GM12878 (cell line): ENCODE measurements at regions not wholly inside any gene's neighbourhood (a gene's known extent, or its start where the extent isn't known, plus 50 kb on each side); places are given as distances from the start of the nearest gene placed in this dataset.

Source experiments
- ATAC-seq: fragments of 200-7000 bp; cut with Tn5 transposase; 3 replicates; pipeline ENCODE4 v1.9.1; 2020; ENCODE audit warnings: mild to moderate bottlenecking, moderate library complexity
- BruUV-seq: library from RNA; stranded (reverse); fragments of 400-500 nt; replicated peaks from 2 replicates; lab custom pipeline; 2021; lab: Mats Ljungman, UMichigan
- CTCF ChIA-PET: fragments of 300-600 bp; sonication (Branson Sonifier 250); formaldehyde crosslinking; extraction: SDS; loops from one replicate; lab custom pipeline; 2021; ENCODE audit warnings: inconsistent platforms; lab: Yijun Ruan, JAX
- POLR2A ChIA-PET: fragments of 350-600 bp; formaldehyde crosslinking; extraction: SDS; loops from one replicate; lab custom pipeline; 2021; ENCODE audit warnings: inconsistent platforms; lab: Charles Lee
- RAD21 ChIA-PET: fragments of 300-600 bp; sonication (Branson Sonifier 250); formaldehyde crosslinking; loops from one replicate; lab custom pipeline; 2023; ENCODE audit warnings: antibody characterized with exemption; ENCODE audit not compliant: unreplicated experiment; lab: Charles Lee
- SMC1A ChIA-PET: fragments of 300-600 bp; sonication (Branson Sonifier 250); formaldehyde crosslinking; loops from one replicate; lab custom pipeline; 2023; ENCODE audit not compliant: unreplicated experiment, uncharacterized antibody; lab: Charles Lee
- DNase-seq: peaks from one replicate; pipeline ENCODE4 v3.0.0-alpha.2; 2011; ENCODE audit warnings: low read depth, low spot score
- FAIRE-seq: peaks from 3 replicates; lab custom pipeline; 2011; peaks lifted over from hg19 to GRCh38; lab: Jason Lieb, UNC
- H2AFZ ChIP-seq: 2 replicates; pipeline ENCODE4 v1.6.0; 2011; ENCODE audit warnings: low read depth, low read length, control low read depth; ENCODE audit not compliant: control insufficient read depth
- H3K27ac ChIP-seq: 2 replicates; pipeline ENCODE4 v1.5.1; 2011; ENCODE audit warnings: control low read depth; ENCODE audit not compliant: control insufficient read depth, insufficient read depth
- H3K27me3 ChIP-seq, 2 experiments: replicated peaks in 1 of 2; 2 replicates each; pipeline versions ENCODE4 v1.6.0 to v1.6.1; 2011; ENCODE audit warnings: low read length in 1 of 2; ENCODE audit not compliant: control insufficient read depth in 2 of 2, insufficient read depth in 2 of 2
- H3K36me3 ChIP-seq, 2 experiments: 2 replicates each; pipeline ENCODE4 v1.5.1; 2011; ENCODE audit warnings: low read length in 1 of 2; ENCODE audit not compliant: control insufficient read depth in 2 of 2, insufficient read depth in 2 of 2
- H3K4me1 ChIP-seq: 2 replicates; pipeline ENCODE4 v1.6.1; 2011; ENCODE audit warnings: mild to moderate bottlenecking, low read length, moderate library complexity, mixed read lengths; ENCODE audit not compliant: control insufficient read depth, insufficient read depth
- H3K4me2 ChIP-seq: 2 replicates; pipeline ENCODE4 v1.6.0; 2011; ENCODE audit warnings: control low read depth; ENCODE audit not compliant: control insufficient read depth, insufficient read depth
- H3K4me3 ChIP-seq: fragments of 200-600 bp; sonication (generic); 2 replicates; pipeline ENCODE4 v1.5.1; 2016
- H3K79me2 ChIP-seq: 2 replicates; pipeline ENCODE4 v1.6.0; 2011; ENCODE audit warnings: low read length; ENCODE audit not compliant: control insufficient read depth, insufficient read depth
- H3K9ac ChIP-seq: 2 replicates; pipeline ENCODE4 v1.8.0; 2011; ENCODE audit warnings: low read length, control low read depth, mixed read lengths; ENCODE audit not compliant: control insufficient read depth, insufficient read depth
- H3K9me3 ChIP-seq: replicated peaks from 3 replicates; pipeline ENCODE4 v1.5.1; 2011; ENCODE audit warnings: mild to moderate bottlenecking, low read length; ENCODE audit not compliant: control insufficient read depth, insufficient read depth
- H4K20me1 ChIP-seq: 2 replicates; pipeline ENCODE4 v1.6.0; 2011; ENCODE audit not compliant: control insufficient read depth, insufficient read depth
- CEBPB ChIP-seq, 2 experiments: fragments of 150-350 bp in 1 of 2; IDR thresholded peaks; 2 replicates each; pipeline ENCODE4 v1.6.1; 2012 to 2014; ENCODE audit warnings: low read depth in 2 of 2, low read length in 2 of 2, borderline replicate concordance in 1 of 2, inconsistent platforms in 1 of 2
- CHD1 ChIP-seq: IDR thresholded peaks from 2 replicates; pipeline ENCODE4 v1.6.1; 2012; ENCODE audit warnings: low read depth, low read length, improper control_type of control experiment
- SMARCA5 ChIP-seq: fragments of 450-650 bp; IDR thresholded peaks from 2 replicates; pipeline ENCODE4 v1.6.1; 2017; ENCODE audit warnings: mild to moderate bottlenecking
- USF2 ChIP-seq: IDR thresholded peaks from 2 replicates; pipeline ENCODE4 v1.6.1; 2011; ENCODE audit warnings: low read depth, low read length, improper control_type of control experiment, borderline replicate concordance
- WGBS: methylation state at CpG from one replicate; pipeline ENCODE4 v1.1.6; 2016; ENCODE audit warnings: low lambda C conversion rate; ENCODE audit not compliant: insufficient replicate concordance, insufficient coverage; ENCODE audit errors: missing lambda C conversion rate; 5-methylcytosine and 5-hydroxymethylcytosine counted together
- in situ Hi-C: fragments of 300-500 bp; cut with MboI; formaldehyde crosslinking; loops from 9 replicates; pipeline ENCODE4 v1.14.3; 2018; ENCODE audit warnings: mixed read lengths
- intact Hi-C: fragments of 100-400 bp; cut with micrococcal nuclease; formaldehyde crosslinking; loops from one replicate; pipeline ENCODE4 v1.14.2; 2022; ENCODE audit not compliant: unreplicated experiment
- TF ChIP-seq, protein P1 (sequence below): fragments of 450-650 bp; IDR thresholded peaks from 2 replicates; pipeline ENCODE4 v1.6.1; 2016; ENCODE audit warnings: mild to moderate bottlenecking, moderate library complexity, borderline replicate concordance

- Histone ChIP-seq H3K27me3 (peaks cover 0 to 4% of the 10 kb centered on the region in 2 experiments; a peak in 3 of 4 replicates), H4K20me1 (no peaks in the 10 kb centered on the region), H3K27ac (no peak overlapping the region), H3K9me3 (no peaks in the 10 kb centered on the region), H3K79me2 (no peaks in the 10 kb centered on the region), H3K36me3 (no peaks in the 10 kb centered on the region), H3K4me2 (no peak overlapping the region), H3K4me3 (no peak overlapping the region), H3K4me1 (no peaks in the 10 kb centered on the region), H3K9ac (no peak overlapping the region), H2AFZ (no peak overlapping the region)
- ChIA-PET CTCF (no interaction called here), POLR2A (no interaction called here), RAD21 (no interaction called here), SMC1A (interaction anchor here (0.5 kb wide), 1 partner anchor 13 kb away, joined by 4 read pairs; no protein-coding TSS in a partner anchor)
- 59% methylated on average over 6 of the region's 6 CpGs for WGBS
- intact Hi-C loops (no loop called here), in situ Hi-C loops (no loop called here)
- TF ChIP-seq USF2, result no peak
- no peak for TF ChIP-seq SMARCA5
- no peak for TF ChIP-seq CHD1
- no peak for TF ChIP-seq CEBPB (IDR thresholded peaks at IDR 0.05; ENCODE audit: borderline replicate concordance in 1 of 2, low read depth in 2 of 2, low read length in 2 of 2)
- TF ChIP-seq, protein P1, sequence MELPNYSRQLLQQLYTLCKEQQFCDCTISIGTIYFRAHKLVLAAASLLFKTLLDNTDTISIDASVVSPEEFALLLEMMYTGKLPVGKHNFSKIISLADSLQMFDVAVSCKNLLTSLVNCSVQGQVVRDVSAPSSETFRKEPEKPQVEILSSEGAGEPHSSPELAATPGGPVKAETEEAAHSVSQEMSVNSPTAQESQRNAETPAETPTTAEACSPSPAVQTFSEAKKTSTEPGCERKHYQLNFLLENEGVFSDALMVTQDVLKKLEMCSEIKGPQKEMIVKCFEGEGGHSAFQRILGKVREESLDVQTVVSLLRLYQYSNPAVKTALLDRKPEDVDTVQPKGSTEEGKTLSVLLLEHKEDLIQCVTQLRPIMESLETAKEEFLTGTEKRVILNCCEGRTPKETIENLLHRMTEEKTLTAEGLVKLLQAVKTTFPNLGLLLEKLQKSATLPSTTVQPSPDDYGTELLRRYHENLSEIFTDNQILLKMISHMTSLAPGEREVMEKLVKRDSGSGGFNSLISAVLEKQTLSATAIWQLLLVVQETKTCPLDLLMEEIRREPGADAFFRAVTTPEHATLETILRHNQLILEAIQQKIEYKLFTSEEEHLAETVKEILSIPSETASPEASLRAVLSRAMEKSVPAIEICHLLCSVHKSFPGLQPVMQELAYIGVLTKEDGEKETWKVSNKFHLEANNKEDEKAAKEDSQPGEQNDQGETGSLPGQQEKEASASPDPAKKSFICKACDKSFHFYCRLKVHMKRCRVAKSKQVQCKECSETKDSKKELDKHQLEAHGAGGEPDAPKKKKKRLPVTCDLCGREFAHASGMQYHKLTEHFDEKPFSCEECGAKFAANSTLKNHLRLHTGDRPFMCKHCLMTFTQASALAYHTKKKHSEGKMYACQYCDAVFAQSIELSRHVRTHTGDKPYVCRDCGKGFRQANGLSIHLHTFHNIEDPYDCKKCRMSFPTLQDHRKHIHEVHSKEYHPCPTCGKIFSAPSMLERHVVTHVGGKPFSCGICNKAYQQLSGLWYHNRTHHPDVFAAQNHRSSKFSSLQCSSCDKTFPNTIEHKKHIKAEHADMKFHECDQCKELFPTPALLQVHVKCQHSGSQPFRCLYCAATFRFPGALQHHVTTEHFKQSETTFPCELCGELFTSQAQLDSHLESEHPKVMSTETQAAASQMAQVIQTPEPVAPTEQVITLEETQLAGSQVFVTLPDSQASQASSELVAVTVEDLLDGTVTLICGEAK, result no peak
- ATAC-seq (no peak), DNase-seq (no peak), FAIRE-seq (no peak)
- no TSS peak for BruUV-seq
These were observed 161.7 kb upstream of the MKI67 start for GRCh38 chr10:128287921-128288320.
